Prostate gland (tissue), 2 donors: ENCODE measurements at regions not wholly inside any gene's neighbourhood (a gene's known extent, or its start where the extent isn't known, plus 50 kb on each side); places are given as distances from the start of the nearest gene placed in this dataset.

Experiments
- DNase-seq: peaks from one replicate; pipeline ENCODE4 v3.0.0-alpha.2; 2019; ENCODE audit warnings: low spot score
- H3K27ac ChIP-seq, 2 donors: fragments of 200-600 bp; sonication (generic); 2 replicates each; pipeline ENCODE4 v1.5.1; 2017 to 2019
- H3K27me3 ChIP-seq: fragments of 200-600 bp; sonication (generic); replicated peaks from 2 replicates; pipeline ENCODE4 v1.5.1; 2019; ENCODE audit not compliant: insufficient read depth
- H3K36me3 ChIP-seq, 2 donors: fragments of 200-600 bp; sonication (generic); 1 replicate in 1 of 2; 2 replicates in 1 of 2; pipeline versions ENCODE4 v1.5.1 to v1.8.1; 2017 to 2019
- H3K4me1 ChIP-seq: fragments of 200-600 bp; sonication (generic); replicated peaks from 2 replicates; pipeline ENCODE4 v1.5.1; 2019
- H3K4me3 ChIP-seq, 2 donors: fragments of 200-600 bp; sonication (generic); 2 replicates each; pipeline ENCODE4 v1.5.1; 2017 to 2019
- H3K9me3 ChIP-seq: fragments of 200-600 bp; sonication (generic); 2 replicates; pipeline ENCODE4 v1.5.1; 2017
- POLR2A ChIP-seq: fragments of 450-650 bp; IDR thresholded peaks from one replicate; pipeline ENCODE4 v1.6.1; 2016; ENCODE audit warnings: antibody characterized with exemption, mild to moderate bottlenecking
- POLR2AphosphoS5 ChIP-seq: sonication (generic); formaldehyde crosslinking; IDR thresholded peaks from one replicate; pipeline ENCODE4 v1.6.1; 2017; ENCODE audit warnings: antibody characterized with exemption
- WGBS: methylation state at CpG from one replicate; pipeline ENCODE4 v1.1.5; 2018; 5-methylcytosine and 5-hydroxymethylcytosine counted together
- intact Hi-C: fragments of 100-400 bp; cut with DNase I; formaldehyde crosslinking; loops from one replicate; pipeline ENCODE4 v1.14.2; 2022
- TF ChIP-seq, protein P1 (sequence below), 4 experiments: fragments of 200-600 bp in 2 of 4; fragments of 450-650 bp in 2 of 4; sonication (generic) in 2 of 4; IDR thresholded peaks; 1 replicate in 3 of 4; 2 replicates in 1 of 4; pipeline ENCODE4 v1.5.1; 2016 to 2019; ENCODE audit warnings: antibody characterized with exemption in 4 of 4, mild to moderate bottlenecking in 2 of 4, moderate library complexity in 2 of 4

- intact Hi-C loops: no loop called here
- WGBS: 88% methylated on average over 3 of the region's 3 CpGs
- DNase-seq: no peak
- Histone ChIP-seq H3K4me3 (no peak overlapping the region), H3K36me3 (no peaks in the 10 kb centered on the region), H3K4me1 (no peaks in the 10 kb centered on the region), H3K27ac (no peak overlapping the region), H3K27me3 (no peaks in the 10 kb centered on the region), H3K9me3 (no peaks in the 10 kb centered on the region)
- TF ChIP-seq, protein P1, sequence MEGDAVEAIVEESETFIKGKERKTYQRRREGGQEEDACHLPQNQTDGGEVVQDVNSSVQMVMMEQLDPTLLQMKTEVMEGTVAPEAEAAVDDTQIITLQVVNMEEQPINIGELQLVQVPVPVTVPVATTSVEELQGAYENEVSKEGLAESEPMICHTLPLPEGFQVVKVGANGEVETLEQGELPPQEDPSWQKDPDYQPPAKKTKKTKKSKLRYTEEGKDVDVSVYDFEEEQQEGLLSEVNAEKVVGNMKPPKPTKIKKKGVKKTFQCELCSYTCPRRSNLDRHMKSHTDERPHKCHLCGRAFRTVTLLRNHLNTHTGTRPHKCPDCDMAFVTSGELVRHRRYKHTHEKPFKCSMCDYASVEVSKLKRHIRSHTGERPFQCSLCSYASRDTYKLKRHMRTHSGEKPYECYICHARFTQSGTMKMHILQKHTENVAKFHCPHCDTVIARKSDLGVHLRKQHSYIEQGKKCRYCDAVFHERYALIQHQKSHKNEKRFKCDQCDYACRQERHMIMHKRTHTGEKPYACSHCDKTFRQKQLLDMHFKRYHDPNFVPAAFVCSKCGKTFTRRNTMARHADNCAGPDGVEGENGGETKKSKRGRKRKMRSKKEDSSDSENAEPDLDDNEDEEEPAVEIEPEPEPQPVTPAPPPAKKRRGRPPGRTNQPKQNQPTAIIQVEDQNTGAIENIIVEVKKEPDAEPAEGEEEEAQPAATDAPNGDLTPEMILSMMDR (IDR thresholded peaks at IDR 0.05): no peak
- TF ChIP-seq POLR2A: no peak
- TF ChIP-seq POLR2AphosphoS5: no peak
Observed at GRCh38 chr7:28318101-28318762, 94.1 kb upstream of the CREB5 start.

DNA sequence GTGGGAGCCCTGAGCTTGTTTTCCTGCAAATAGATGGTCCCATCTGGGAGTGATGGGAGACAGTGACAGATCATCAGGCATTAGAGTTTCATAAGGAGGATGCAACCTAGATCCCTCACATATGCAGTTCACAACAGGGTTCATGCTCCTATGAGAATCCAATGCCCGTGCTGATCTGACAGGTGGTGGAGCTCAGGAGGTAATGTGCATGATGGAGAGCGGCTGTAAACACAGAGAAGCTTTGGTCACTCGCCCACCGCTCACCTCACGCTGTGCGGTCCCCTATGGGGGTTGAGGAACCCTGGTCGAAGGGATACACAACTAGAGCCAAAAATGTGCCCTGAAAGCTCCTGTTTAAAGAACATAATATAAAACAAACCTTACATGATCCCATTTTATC, 88.5 kb upstream of the CREB5 start:
- Histone ChIP-seq H3K4me3 (no peak overlapping the region), H3K9me3 (no peaks in the 10 kb centered on the region), H3K36me3 (no peaks in the 10 kb centered on the region), H3K27me3 (no peaks in the 10 kb centered on the region), H3K4me1 (no peaks in the 10 kb centered on the region), H3K27ac (no peak overlapping the region)
- WGBS: 89% methylated on average over 7 of the region's 7 CpGs
- intact Hi-C loops: no loop called here
- DNase-seq: no peak
- TF ChIP-seq, protein P1 (IDR thresholded peaks at IDR 0.05): no peak
- TF ChIP-seq POLR2A (no peak), POLR2AphosphoS5 (no peak)

DNA sequence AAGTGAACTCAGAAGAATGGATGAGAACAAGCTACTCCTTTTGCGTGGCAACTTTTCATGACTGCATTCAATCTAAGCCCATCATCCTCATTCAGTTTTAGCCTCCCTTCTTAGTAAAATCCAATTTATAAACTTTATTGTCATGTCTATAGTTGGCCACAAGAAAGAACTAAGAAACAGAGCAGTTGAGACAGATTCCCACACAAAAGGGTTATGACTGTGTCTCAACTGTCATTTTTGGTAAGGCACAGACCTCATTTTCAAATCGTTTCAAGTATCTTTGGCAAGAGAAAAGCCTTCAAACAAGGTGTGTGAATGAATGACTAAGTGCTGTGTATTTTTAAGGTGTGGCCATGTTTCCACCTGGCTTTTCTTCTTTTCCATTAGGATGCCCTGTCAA, 84.2 kb upstream of the CREB5 start:
- Histone ChIP-seq H3K4me1 (no peaks in the 10 kb centered on the region), H3K4me3 (no peak overlapping the region), H3K27ac (no peak overlapping the region), H3K36me3 (no peaks in the 10 kb centered on the region), H3K9me3 (no peaks in the 10 kb centered on the region), H3K27me3 (no peaks in the 10 kb centered on the region)
- no peak for DNase-seq
- WGBS: 50% methylated on average over 2 of the region's 2 CpGs
- TF ChIP-seq POLR2A: no peak
- TF ChIP-seq POLR2AphosphoS5: no peak
- intact Hi-C loops: no loop called here

DNA sequence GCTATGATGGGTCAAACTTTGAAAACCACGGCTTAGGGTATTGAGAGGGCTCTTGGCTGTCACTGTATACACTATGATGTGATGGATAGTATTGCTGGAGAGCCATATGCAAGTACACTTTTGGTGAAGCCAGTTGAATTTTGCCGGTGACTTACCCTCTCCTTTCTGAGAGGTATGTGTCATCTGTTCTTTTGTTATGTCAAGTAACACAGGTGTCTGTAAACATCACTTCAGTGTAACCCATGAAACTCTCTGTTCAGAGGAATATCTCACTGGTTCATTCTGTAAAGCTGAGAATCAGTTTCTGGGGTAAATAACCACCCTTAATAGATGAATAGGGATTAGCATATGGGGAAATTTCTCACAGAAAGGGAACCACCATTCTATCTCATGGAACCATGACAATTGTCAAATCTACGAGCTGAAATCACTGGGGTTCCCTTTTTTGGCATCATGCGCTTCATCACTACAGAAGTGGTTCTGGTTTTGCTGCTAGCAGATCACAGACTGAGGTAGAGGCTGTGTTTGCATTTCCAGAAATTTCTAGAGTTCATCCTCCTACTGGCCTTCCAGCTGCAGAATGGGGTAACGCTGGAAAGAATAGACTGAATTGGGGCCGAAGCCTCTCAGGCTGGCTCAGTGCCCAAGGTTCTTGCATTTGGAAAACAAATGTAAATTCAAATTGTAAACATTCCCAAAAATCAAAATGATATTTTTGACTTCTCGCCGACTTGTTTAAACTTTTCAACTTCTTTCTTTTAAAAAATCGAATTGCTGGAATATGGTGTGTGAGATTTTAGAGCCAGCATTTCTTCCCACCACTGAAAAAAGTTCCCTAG, 83.3 kb upstream of the CREB5 start:
- Histone ChIP-seq H3K27ac (no peak overlapping the region), H3K27me3 (no peaks in the 10 kb centered on the region), H3K9me3 (no peaks in the 10 kb centered on the region), H3K36me3 (no peaks in the 10 kb centered on the region), H3K4me1 (no peaks in the 10 kb centered on the region), H3K4me3 (no peak overlapping the region)
- intact Hi-C loops: no loop called here
- 89% methylated on average over 9 of the region's 9 CpGs for WGBS
- DNase-seq: no peak
- no peak for TF ChIP-seq POLR2AphosphoS5
- TF ChIP-seq POLR2A: no peak
- TF ChIP-seq, protein P1 (IDR thresholded peaks at IDR 0.05): no peak

DNA sequence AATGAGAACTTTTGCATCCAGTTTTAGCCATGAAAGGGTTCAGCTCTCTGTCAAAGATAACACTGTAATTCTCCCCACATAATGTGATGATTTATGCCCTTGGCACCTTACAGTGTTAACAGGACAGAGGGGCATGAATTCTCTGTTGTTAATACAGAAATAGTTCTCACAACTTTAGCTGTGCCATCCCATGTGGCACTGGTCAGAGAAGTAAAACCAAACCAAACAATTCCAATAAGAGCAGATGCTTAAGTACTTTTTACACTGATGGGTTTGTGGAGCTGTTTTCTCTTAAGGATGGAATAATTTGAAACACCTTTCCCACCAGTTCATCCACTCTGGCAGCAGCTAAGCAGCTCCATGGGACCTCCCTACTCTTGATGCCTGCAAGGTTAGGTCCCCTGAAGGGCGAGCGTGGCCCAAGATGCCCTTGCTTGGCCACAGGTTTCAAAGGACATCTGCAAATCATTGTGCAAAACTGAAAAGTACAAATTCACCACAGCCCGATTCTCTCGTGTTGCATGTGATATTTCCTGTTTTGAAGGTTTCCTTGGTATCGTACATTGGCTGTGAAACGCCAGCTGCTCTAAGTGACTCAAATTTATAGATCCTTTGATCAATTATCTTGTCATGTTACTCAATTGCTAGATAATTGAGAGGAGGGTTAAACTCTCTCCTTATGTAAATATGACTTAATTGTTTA, 82.5 kb upstream of the CREB5 start:
- DNase-seq: no peak
- Histone ChIP-seq H3K27me3 (no peaks in the 10 kb centered on the region), H3K27ac (no peak overlapping the region), H3K4me3 (no peak overlapping the region), H3K36me3 (no peaks in the 10 kb centered on the region), H3K4me1 (no peaks in the 10 kb centered on the region), H3K9me3 (no peaks in the 10 kb centered on the region)
- WGBS: 45% methylated on average over 6 of the region's 6 CpGs
- TF ChIP-seq, protein P1 (IDR thresholded peaks at IDR 0.05): no peak
- TF ChIP-seq POLR2AphosphoS5: no peak
- no peak for TF ChIP-seq POLR2A
- intact Hi-C loops: no loop called here
